GM12892 (cell line): ENCODE measurements at regions not wholly inside any gene's neighbourhood (a gene's known extent, or its start where the extent isn't known, plus 50 kb on each side); places are given as distances from the start of the nearest gene placed in this dataset.

ENCODE experiments used
- POLR2A ChIP-seq: IDR thresholded peaks from 2 replicates; pipeline ENCODE4 v1.6.1; 2011; ENCODE audit warnings: low read depth, low read length, control low read depth
- POLR2AphosphoS5 ChIP-seq: IDR thresholded peaks from 2 replicates; pipeline ENCODE4 v1.6.1; 2011; ENCODE audit warnings: low read depth, low read length, control low read depth
- TAF1 ChIP-seq: IDR thresholded peaks from 2 replicates; pipeline ENCODE4 v1.6.1; 2011; ENCODE audit warnings: low read depth, mild to moderate bottlenecking, control low read depth, low read length, borderline replicate concordance

- TF ChIP-seq POLR2A, result no peak
- no peak for TF ChIP-seq POLR2AphosphoS5
- TF ChIP-seq TAF1, result no peak
These were observed 375.7 kb downstream of the FOXO1 start for GRCh38 chr13:40290758-40291157.
